Neutrophil (primary cell): ENCODE measurements at regions not wholly inside any gene's neighbourhood (a gene's known extent, or its start where the extent isn't known, plus 50 kb on each side); places are given as distances from the start of the nearest gene placed in this dataset.
"Not testable (repeated sequence)": the region's sequence is repeated elsewhere in the genome, so short reads cannot be mapped to it uniquely, and the experiment has no call there.

Experiments
- H3K27ac ChIP-seq: fragments of 200-600 bp; sonication (generic); 2 replicates; pipeline ENCODE4 v1.5.1; 2016; ENCODE audit warnings: mild to moderate bottlenecking, moderate library complexity
- H3K27me3 ChIP-seq: fragments of 200-600 bp; sonication (generic); 2 replicates; pipeline ENCODE4 v1.6.0; 2016; ENCODE audit warnings: mild to moderate bottlenecking
- H3K36me3 ChIP-seq: fragments of 200-600 bp; sonication (generic); 2 replicates; pipeline ENCODE4 v1.5.1; 2017
- H3K4me1 ChIP-seq, 2 experiments: fragments of 200-600 bp in 1 of 2; sonication (generic) in 1 of 2; 1 replicate in 1 of 2; 2 replicates in 1 of 2; pipeline versions ENCODE4 v1.5.1 to v1.6.1; 2013 to 2016; ENCODE audit warnings: low read depth in 1 of 2, low read length in 1 of 2, mild to moderate bottlenecking in 1 of 2, moderate library complexity in 1 of 2; ENCODE audit not compliant: control insufficient read depth in 1 of 2, insufficient read depth in 1 of 2
- H3K4me3 ChIP-seq, 2 experiments: fragments of 200-600 bp in 1 of 2; sonication (generic) in 1 of 2; 1 replicate in 1 of 2; 2 replicates in 1 of 2; pipeline ENCODE4 v1.5.1; 2013 to 2016; ENCODE audit warnings: low read depth in 1 of 2, low read length in 1 of 2, mild to moderate bottlenecking in 1 of 2, moderate library complexity in 1 of 2
- H3K9me3 ChIP-seq: fragments of 200-600 bp; sonication (generic); 2 replicates; pipeline ENCODE4 v1.5.1; 2016
- CTCF ChIP-seq: fragments of 200-600 bp; sonication (generic); IDR thresholded peaks from 2 replicates; pipeline ENCODE4 v1.5.1; 2016; ENCODE audit warnings: antibody characterized with exemption

GRCh38 chr15:19995296-19995695 lies 546.3 kb downstream of the GOLGA6L6 start:
- not testable (repeated sequence) for H3K27ac ChIP-seq, H3K4me1 ChIP-seq, H3K27me3 ChIP-seq, H3K4me3 ChIP-seq, H3K9me3 ChIP-seq, H3K36me3 ChIP-seq

- no peaks in the 10 kb centered on the region for H3K36me3 ChIP-seq
- TF ChIP-seq CTCF = no peak
- no peaks in the 10 kb centered on the region for H3K9me3 ChIP-seq
These were observed 549.2 kb downstream of the GOLGA6L6 start for GRCh38 chr15:19992428-19992827.

GRCh38 chr15:19988094-19988660 lies 553.4 kb downstream of the GOLGA6L6 start:
- TF ChIP-seq CTCF = no peak
- H3K36me3 ChIP-seq = no peaks in the 10 kb centered on the region
- no peak overlapping the region for H3K27ac ChIP-seq
- no peaks in the 10 kb centered on the region for H3K9me3 ChIP-seq
- H3K27me3 ChIP-seq = no peaks in the 10 kb centered on the region
- H3K4me3 ChIP-seq = no peak overlapping the region
- no peaks in the 10 kb centered on the region for H3K4me1 ChIP-seq

More at GRCh38 chr15:19992428-19992827, 549.2 kb downstream of the GOLGA6L6 start:
- H3K4me1 ChIP-seq = no peaks in the 10 kb centered on the region
- H3K27me3 ChIP-seq = no peaks in the 10 kb centered on the region
- H3K4me3 ChIP-seq = no peak overlapping the region
- H3K27ac ChIP-seq = no peak overlapping the region

- no peaks in the 10 kb centered on the region for H3K36me3 ChIP-seq
- no peaks in the 10 kb centered on the region for H3K9me3 ChIP-seq
- H3K4me1 ChIP-seq = no peaks in the 10 kb centered on the region
- H3K4me3 ChIP-seq = no peak overlapping the region
- H3K27me3 ChIP-seq = no peaks in the 10 kb centered on the region
- no peak for TF ChIP-seq CTCF
- H3K27ac ChIP-seq = no peak overlapping the region
These were observed 554.1 kb downstream of the GOLGA6L6 start for GRCh38 chr15:19987389-19988048.

GRCh38 chr15:19984101-19984500 lies 557.5 kb downstream of the GOLGA6L6 start:
- Histone ChIP-seq H3K4me1 (no peaks in the 10 kb centered on the region), H3K27me3 (no peaks in the 10 kb centered on the region), H3K4me3 (no peak overlapping the region), H3K27ac (no peak overlapping the region), H3K36me3 (no peaks in the 10 kb centered on the region), H3K9me3 (no peaks in the 10 kb centered on the region)
- TF ChIP-seq CTCF = no peak

- no peaks in the 10 kb centered on the region for H3K9me3 ChIP-seq
- TF ChIP-seq CTCF = no peak
- H3K4me1 ChIP-seq = no peaks in the 10 kb centered on the region
- H3K4me3 ChIP-seq = no peak overlapping the region
- H3K27ac ChIP-seq = no peak overlapping the region
- H3K27me3 ChIP-seq = no peaks in the 10 kb centered on the region
- H3K36me3 ChIP-seq = no peaks in the 10 kb centered on the region
These were observed 566.6 kb downstream of the GOLGA6L6 start for GRCh38 chr15:19974998-19975397.
